Trophoblast cell (in vitro differentiated cells and primary cell): ENCODE measurements at regions not wholly inside any gene's neighbourhood (a gene's known extent, or its start where the extent isn't known, plus 50 kb on each side); places are given as distances from the start of the nearest gene placed in this dataset.

ENCODE experiments used
- DNase-seq, 2 donors: peaks; one replicate each; pipeline ENCODE4 v3.0.0-alpha.2; 2016
- H2AFZ ChIP-seq: 2 replicates; pipeline ENCODE4 v1.6.1; 2013; ENCODE audit warnings: low read length, moderate library complexity, mild to moderate bottlenecking; ENCODE audit not compliant: insufficient read depth, poor library complexity
- H2AK5ac ChIP-seq: 2 replicates; pipeline ENCODE4 v1.6.1; 2013; ENCODE audit warnings: mild to moderate bottlenecking, low read length
- H2BK120ac ChIP-seq: 2 replicates; pipeline ENCODE4 v1.6.1; 2013; ENCODE audit warnings: low read length, mild to moderate bottlenecking, moderate library complexity; ENCODE audit not compliant: insufficient read depth, poor library complexity
- H2BK12ac ChIP-seq: 2 replicates; pipeline ENCODE4 v1.6.1; 2013; ENCODE audit warnings: mild to moderate bottlenecking, low read length, moderate library complexity
- H2BK5ac ChIP-seq: 2 replicates; pipeline ENCODE4 v1.6.1; 2013; ENCODE audit warnings: low read length, low read depth, moderate library complexity, mild to moderate bottlenecking; ENCODE audit not compliant: poor library complexity
- H3K14ac ChIP-seq: 2 replicates; pipeline ENCODE4 v1.6.1; 2013; ENCODE audit warnings: mild to moderate bottlenecking, low read length
- H3K18ac ChIP-seq: 2 replicates; pipeline ENCODE4 v1.6.1; 2013; ENCODE audit warnings: mild to moderate bottlenecking, low read length
- H3K23ac ChIP-seq: 2 replicates; pipeline ENCODE4 v1.6.1; 2013; ENCODE audit warnings: low read length
- H3K27ac ChIP-seq: 2 replicates; pipeline ENCODE4 v1.5.1; 2013; ENCODE audit warnings: low read depth, mild to moderate bottlenecking, inconsistent platforms, low read length, moderate library complexity
- H3K27me3 ChIP-seq: 2 replicates; pipeline ENCODE4 v1.6.1; 2013; ENCODE audit warnings: inconsistent platforms, mild to moderate bottlenecking, low read length, moderate library complexity; ENCODE audit not compliant: insufficient read depth
- H3K36me3 ChIP-seq, 2 experiments: 1 replicate in 1 of 2; 2 replicates in 1 of 2; pipeline ENCODE4 v1.6.1; 2013; ENCODE audit warnings: low read length in 2 of 2, mild to moderate bottlenecking in 2 of 2, moderate library complexity in 1 of 2; ENCODE audit not compliant: insufficient read depth in 2 of 2, control insufficient read depth in 1 of 2
- H3K4ac ChIP-seq: 2 replicates; pipeline ENCODE4 v1.6.1; 2013; ENCODE audit warnings: low read depth, mild to moderate bottlenecking, low read length, moderate library complexity
- H3K4me1 ChIP-seq, 2 experiments: 1 replicate in 1 of 2; 2 replicates in 1 of 2; pipeline ENCODE4 v1.6.1; 2013; ENCODE audit warnings: low read length in 2 of 2, mild to moderate bottlenecking in 2 of 2, moderate library complexity in 1 of 2; ENCODE audit not compliant: insufficient read depth in 2 of 2, control insufficient read depth in 1 of 2
- H3K4me2 ChIP-seq: 2 replicates; pipeline ENCODE4 v1.6.1; 2013; ENCODE audit warnings: inconsistent platforms, mild to moderate bottlenecking, low read length, moderate library complexity
- H3K4me3 ChIP-seq: 2 replicates; pipeline ENCODE4 v1.5.1; 2013; ENCODE audit warnings: mild to moderate bottlenecking, low read depth, low read length, inconsistent platforms
- H3K79me1 ChIP-seq: one replicate; pipeline ENCODE4 v1.6.1; 2013; ENCODE audit warnings: low read length
- H3K79me2 ChIP-seq: 2 replicates; pipeline ENCODE4 v1.6.1; 2013; ENCODE audit warnings: low read length, mild to moderate bottlenecking; ENCODE audit not compliant: control insufficient read depth, insufficient read depth, poor library complexity
- H3K9ac ChIP-seq: 2 replicates; pipeline ENCODE4 v1.6.1; 2013; ENCODE audit warnings: mild to moderate bottlenecking, low read length
- H3K9me3 ChIP-seq: 2 replicates; pipeline ENCODE4 v1.6.1; 2013; ENCODE audit warnings: low read depth, mild to moderate bottlenecking, control low read depth, inconsistent platforms, low read length; ENCODE audit not compliant: insufficient read depth
- H4K12ac ChIP-seq: 2 replicates; pipeline ENCODE4 v1.6.1; 2013; ENCODE audit warnings: low read depth, mild to moderate bottlenecking, low read length, moderate library complexity
- H4K8ac ChIP-seq: 2 replicates; pipeline ENCODE4 v1.6.1; 2013; ENCODE audit warnings: low read depth, mild to moderate bottlenecking, low read length, moderate library complexity
- H4K91ac ChIP-seq: one replicate; pipeline ENCODE4 v1.6.1; 2013; ENCODE audit warnings: low read depth, mild to moderate bottlenecking, low read length, moderate library complexity
- WGBS: extraction: QIAGEN DNeasy Blood & Tissue Kit; methylation state at CpG from one replicate; pipeline ENCODE4 v1.1.7; 2013; ENCODE audit warnings: missing lambda C conversion rate; ENCODE audit not compliant: insufficient read length, insufficient coverage; ENCODE audit errors: extremely low coverage; 5-methylcytosine and 5-hydroxymethylcytosine counted together

GRCh38 chr5:89769975-89770374 lies 639.6 kb downstream of the CETN3 start:
- Histone ChIP-seq H2AFZ (no peak overlapping the region), H3K27ac (no peak overlapping the region), H4K91ac (no peak overlapping the region), H3K18ac (no peak overlapping the region), H2BK120ac (no peak overlapping the region), H3K4me2 (no peak overlapping the region), H2BK5ac (no peak overlapping the region), H3K36me3 (no peaks in the 10 kb centered on the region), H4K12ac (no peak overlapping the region), H3K4me3 (no peak overlapping the region), H3K79me2 (no peaks in the 10 kb centered on the region), H2AK5ac (no peak overlapping the region), H3K4me1 (no peaks in the 10 kb centered on the region), H3K23ac (no peak overlapping the region), H3K27me3 (no peaks in the 10 kb centered on the region), H3K9ac (no peak overlapping the region), H4K8ac (no peak overlapping the region), H3K14ac (no peak overlapping the region), H2BK12ac (no peak overlapping the region), H3K9me3 (no peaks in the 10 kb centered on the region), H3K79me1 (no peaks in the 10 kb centered on the region), H3K4ac (no peak overlapping the region)
- no peak for DNase-seq
- WGBS = no CpG with 5 or more reads among the region's 2 CpGs

GRCh38 chr5:89759802-89760201 lies 649.8 kb downstream of the CETN3 start:
- Histone ChIP-seq H3K27me3 (no peaks in the 10 kb centered on the region), H3K23ac (no peak overlapping the region), H2BK12ac (no peak overlapping the region), H4K12ac (no peak overlapping the region), H3K4me3 (no peak overlapping the region), H3K79me2 (no peaks in the 10 kb centered on the region), H2BK5ac (no peak overlapping the region), H3K36me3 (no peaks in the 10 kb centered on the region), H2AFZ (no peak overlapping the region), H3K9me3 (no peaks in the 10 kb centered on the region), H3K79me1 (no peaks in the 10 kb centered on the region), H4K8ac (no peak overlapping the region), H3K18ac (no peak overlapping the region), H3K4me2 (no peak overlapping the region), H3K14ac (no peak overlapping the region), H3K9ac (no peak overlapping the region), H2BK120ac (no peak overlapping the region), H3K4ac (no peak overlapping the region), H4K91ac (no peak overlapping the region), H2AK5ac (no peak overlapping the region), H3K27ac (no peak overlapping the region), H3K4me1 (no peaks in the 10 kb centered on the region)
- WGBS = no CpG with 5 or more reads among the region's 1 CpG
- DNase-seq = no peak

DNA sequence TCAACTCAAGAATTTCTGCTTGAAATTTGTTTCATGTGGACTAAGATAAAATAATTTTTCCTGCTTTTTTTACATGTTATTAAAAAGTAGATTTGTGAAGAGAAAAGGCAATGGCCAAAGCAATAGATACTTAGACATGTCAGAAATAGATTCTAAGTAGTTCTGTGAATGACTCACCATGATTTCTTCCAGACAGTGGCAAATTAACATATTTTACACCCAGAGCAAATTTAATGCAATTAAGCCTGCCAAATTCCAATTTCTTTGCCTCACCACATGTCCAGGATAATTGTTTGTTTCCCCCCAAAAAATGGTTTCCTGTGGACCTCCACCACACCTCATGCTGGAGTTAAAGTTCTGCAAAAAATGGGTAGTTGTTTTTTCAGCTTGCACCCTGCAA lies 651.4 kb downstream of the CETN3 start:
- H4K8ac ChIP-seq = no peak overlapping the region
- no peak overlapping the region for H3K23ac ChIP-seq
- no peaks in the 10 kb centered on the region for H3K79me1 ChIP-seq
- no peak overlapping the region for H2BK120ac ChIP-seq
- H3K14ac ChIP-seq = no peak overlapping the region
- no peak overlapping the region for H3K4me3 ChIP-seq
- no peaks in the 10 kb centered on the region for H3K9me3 ChIP-seq
- no peak overlapping the region for H3K18ac ChIP-seq
- no peaks in the 10 kb centered on the region for H3K27me3 ChIP-seq
- no peak overlapping the region for H3K9ac ChIP-seq
- H2AFZ ChIP-seq = no peak overlapping the region
- H4K12ac ChIP-seq = no peak overlapping the region
- no peak overlapping the region for H4K91ac ChIP-seq
- H3K4me1 ChIP-seq = no peaks in the 10 kb centered on the region
- no peak overlapping the region for H2AK5ac ChIP-seq
- H2BK5ac ChIP-seq = no peak overlapping the region
- H3K4ac ChIP-seq = no peak overlapping the region
- H3K4me2 ChIP-seq = no peak overlapping the region
- H3K79me2 ChIP-seq = no peaks in the 10 kb centered on the region
- no peak overlapping the region for H3K27ac ChIP-seq
- DNase-seq = no peak
- H2BK12ac ChIP-seq = no peak overlapping the region
- H3K36me3 ChIP-seq = no peaks in the 10 kb centered on the region

DNA sequence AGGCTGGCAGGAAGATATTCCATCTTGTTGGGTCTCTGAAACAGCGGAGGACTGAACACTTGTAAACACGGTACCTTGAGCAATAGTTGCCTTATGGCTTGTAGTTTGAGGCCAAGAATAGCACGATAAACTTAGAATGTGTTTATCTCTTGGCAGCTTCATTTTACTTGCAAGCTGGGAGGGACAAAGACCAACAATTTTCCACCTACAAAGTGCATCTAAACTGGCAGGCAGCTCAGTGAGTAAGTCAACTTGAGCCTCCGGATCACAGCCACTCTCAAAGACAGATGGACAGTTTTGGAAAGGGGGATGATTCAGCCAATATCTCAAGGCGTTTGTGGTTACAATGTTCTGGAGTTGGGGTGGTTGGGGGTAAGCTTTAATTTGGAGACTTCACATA lies 652.6 kb downstream of the CETN3 start:
- Histone ChIP-seq H2AFZ (no peak overlapping the region), H3K18ac (no peak overlapping the region), H3K14ac (no peak overlapping the region), H4K12ac (no peak overlapping the region), H3K36me3 (no peaks in the 10 kb centered on the region), H2BK12ac (no peak overlapping the region), H3K4ac (no peak overlapping the region), H2BK120ac (no peak overlapping the region), H3K4me3 (no peak overlapping the region), H3K9ac (no peak overlapping the region), H3K4me2 (no peak overlapping the region), H3K9me3 (no peaks in the 10 kb centered on the region), H3K27ac (no peak overlapping the region), H4K91ac (no peak overlapping the region), H3K79me2 (no peaks in the 10 kb centered on the region), H2BK5ac (no peak overlapping the region), H3K23ac (no peak overlapping the region), H3K27me3 (no peaks in the 10 kb centered on the region), H3K4me1 (no peaks in the 10 kb centered on the region), H3K79me1 (no peaks in the 10 kb centered on the region), H4K8ac (no peak overlapping the region), H2AK5ac (no peak overlapping the region)
- no CpG with 5 or more reads among the region's 5 CpGs for WGBS
- no peak for DNase-seq

DNA sequence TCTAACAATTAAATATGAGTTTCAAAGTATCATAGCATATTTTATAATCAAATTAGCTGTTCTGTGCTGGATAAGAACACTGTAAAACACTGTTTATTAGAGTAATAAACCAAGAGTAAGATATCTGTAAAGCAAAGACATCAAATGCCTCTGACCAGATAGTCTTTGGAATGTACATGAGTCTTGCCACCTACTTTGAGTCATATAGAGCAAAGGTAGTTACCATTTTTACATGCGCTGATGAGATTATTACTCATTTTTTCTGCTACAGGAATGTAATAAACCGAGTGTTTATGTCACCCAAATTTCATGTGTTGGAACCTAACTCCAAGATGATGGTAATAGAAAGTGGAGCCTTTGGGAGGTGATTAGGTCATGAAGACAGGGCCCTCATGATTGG lies 654.5 kb downstream of the CETN3 start:
- DNase-seq = no peak
- H3K79me2 ChIP-seq = no peaks in the 10 kb centered on the region
- H3K18ac ChIP-seq = no peak overlapping the region
- no CpG with 5 or more reads among the region's 2 CpGs for WGBS
- no peak overlapping the region for H3K9ac ChIP-seq
- H3K36me3 ChIP-seq = no peaks in the 10 kb centered on the region
- H4K91ac ChIP-seq = no peak overlapping the region
- no peaks in the 10 kb centered on the region for H3K4me1 ChIP-seq
- no peak overlapping the region for H2BK120ac ChIP-seq
- H3K14ac ChIP-seq = no peak overlapping the region
- H3K27me3 ChIP-seq = no peaks in the 10 kb centered on the region
- H3K9me3 ChIP-seq = no peaks in the 10 kb centered on the region
- no peak overlapping the region for H4K8ac ChIP-seq
- H3K4me3 ChIP-seq = no peak overlapping the region
- H3K27ac ChIP-seq = no peak overlapping the region
- no peak overlapping the region for H3K23ac ChIP-seq
- no peak overlapping the region for H2AK5ac ChIP-seq
- H2BK5ac ChIP-seq = no peak overlapping the region
- no peak overlapping the region for H2AFZ ChIP-seq
- no peak overlapping the region for H3K4ac ChIP-seq
- no peak overlapping the region for H3K4me2 ChIP-seq
- no peak overlapping the region for H4K12ac ChIP-seq
- no peak overlapping the region for H2BK12ac ChIP-seq
- no peaks in the 10 kb centered on the region for H3K79me1 ChIP-seq
